Activated naive CD8-positive, alpha-beta T cell treated with anti-CD3 and anti-CD28 coated beads, Interleukin-2, amount 10 ng/mL, durations not matched to agents 7 days and 5 days (primary cell): ENCODE measurements at regions not wholly inside any gene's neighbourhood (a gene's known extent, or its start where the extent isn't known, plus 50 kb on each side); places are given as distances from the start of the nearest gene placed in this dataset.

ENCODE experiments used
- ATAC-seq: fragments of 150-1000 bp; cut with Tn5 transposase; one replicate; pipeline ENCODE4 v1.10.0; 2021; ENCODE audit warnings: low read depth, moderate library complexity
- POLR2A ChIA-PET: fragments of 350-600 bp; sonication (Branson Sonifier 250); formaldehyde crosslinking; loops from one replicate; lab custom pipeline; 2021; ENCODE audit warnings: antibody characterized with exemption; lab: Charles Lee
- DNase-seq: peaks from one replicate; pipeline ENCODE4 v3.0.0; 2021
- H3K27ac Mint-ChIP-seq: one replicate; pipeline ENCODE4 v1.8.0; 2022; ENCODE audit warnings: mild to moderate bottlenecking, mixed read lengths
- H3K27me3 Mint-ChIP-seq: one replicate; pipeline ENCODE4 v1.8.0; 2022; ENCODE audit warnings: mild to moderate bottlenecking, moderate library complexity, mixed read lengths
- H3K36me3 Mint-ChIP-seq: one replicate; pipeline ENCODE4 v1.8.0; 2021; ENCODE audit warnings: mild to moderate bottlenecking, mixed read lengths
- H3K4me1 Mint-ChIP-seq: one replicate; pipeline ENCODE4 v1.8.0; 2021; ENCODE audit warnings: mixed read lengths
- H3K4me3 Mint-ChIP-seq: one replicate; pipeline ENCODE4 v1.8.0; 2022; ENCODE audit warnings: mild to moderate bottlenecking, moderate library complexity, mixed read lengths
- H3K9me3 Mint-ChIP-seq: one replicate; pipeline ENCODE4 v1.8.0; 2021; ENCODE audit warnings: mixed read lengths

- no peaks in the 10 kb centered on the region for H3K27me3 Mint-ChIP-seq
These were observed 258.7 kb upstream of the RAB6C start for GRCh38 chr2:129720761-129721160.

GRCh38 chr2:129721236-129721635, 258.2 kb upstream of the RAB6C start:
- H3K36me3 Mint-ChIP-seq = no peaks in the 10 kb centered on the region
- H3K9me3 Mint-ChIP-seq = no peaks in the 10 kb centered on the region
- ATAC-seq (no peak), DNase-seq (no peak)
- H3K27me3 Mint-ChIP-seq = no peaks in the 10 kb centered on the region
- H3K27ac Mint-ChIP-seq = no peak overlapping the region
- H3K4me1 Mint-ChIP-seq = no peaks in the 10 kb centered on the region
- POLR2A ChIA-PET = no interaction called here
- H3K4me3 Mint-ChIP-seq = no peak overlapping the region

More at GRCh38 chr2:129720761-129721160, 258.7 kb upstream of the RAB6C start:
- ATAC-seq = no peak
- no peaks in the 10 kb centered on the region for H3K9me3 Mint-ChIP-seq
- H3K4me3 Mint-ChIP-seq = no peak overlapping the region
- H3K36me3 Mint-ChIP-seq = no peaks in the 10 kb centered on the region
- no peak overlapping the region for H3K27ac Mint-ChIP-seq
- H3K4me1 Mint-ChIP-seq = no peaks in the 10 kb centered on the region
- DNase-seq = no peak
- POLR2A ChIA-PET = no interaction called here

- POLR2A ChIA-PET = no interaction called here
- Mint-ChIP-seq H3K27me3 (no peaks in the 10 kb centered on the region), H3K36me3 (no peaks in the 10 kb centered on the region), H3K27ac (no peak overlapping the region), H3K4me1 (no peaks in the 10 kb centered on the region), H3K4me3 (no peak overlapping the region), H3K9me3 (no peaks in the 10 kb centered on the region)
- DNase-seq = no peak
- no peak for ATAC-seq
These were observed 257.6 kb upstream of the RAB6C start for GRCh38 chr2:129721846-129722245.

- no peak for DNase-seq
- no peak for ATAC-seq
- Mint-ChIP-seq H3K27ac (no peak overlapping the region), H3K4me1 (no peaks in the 10 kb centered on the region), H3K27me3 (no peaks in the 10 kb centered on the region), H3K9me3 (no peaks in the 10 kb centered on the region), H3K36me3 (no peaks in the 10 kb centered on the region), H3K4me3 (no peak overlapping the region)
- POLR2A ChIA-PET = no interaction called here
These were observed 257.0 kb upstream of the RAB6C start for GRCh38 chr2:129722306-129723019.

- no peak overlapping the region for H3K27ac Mint-ChIP-seq
- no peaks in the 10 kb centered on the region for H3K9me3 Mint-ChIP-seq
- DNase-seq = no peak
- H3K4me3 Mint-ChIP-seq = no peak overlapping the region
- H3K27me3 Mint-ChIP-seq = no peaks in the 10 kb centered on the region
- H3K36me3 Mint-ChIP-seq = no peaks in the 10 kb centered on the region
- no peaks in the 10 kb centered on the region for H3K4me1 Mint-ChIP-seq
- ATAC-seq = no peak
- POLR2A ChIA-PET = no interaction called here
These were observed 256.0 kb upstream of the RAB6C start for GRCh38 chr2:129723277-129724020.

GRCh38 chr2:129724021-129724757, 255.3 kb upstream of the RAB6C start:
- no peak overlapping the region for H3K4me3 Mint-ChIP-seq
- no peak for DNase-seq
- POLR2A ChIA-PET = no interaction called here
- H3K9me3 Mint-ChIP-seq = no peaks in the 10 kb centered on the region
- H3K4me1 Mint-ChIP-seq = no peaks in the 10 kb centered on the region
- H3K36me3 Mint-ChIP-seq = no peaks in the 10 kb centered on the region
- no peak overlapping the region for H3K27ac Mint-ChIP-seq
- no peak for ATAC-seq
- H3K27me3 Mint-ChIP-seq = no peaks in the 10 kb centered on the region

GRCh38 chr2:129726216-129726615, 253.2 kb upstream of the RAB6C start:
- Mint-ChIP-seq H3K9me3 (no peaks in the 10 kb centered on the region), H3K27me3 (no peaks in the 10 kb centered on the region), H3K36me3 (no peaks in the 10 kb centered on the region), H3K4me1 (no peaks in the 10 kb centered on the region), H3K4me3 (no peak overlapping the region), H3K27ac (no peak overlapping the region)
- DNase-seq = no peak
- POLR2A ChIA-PET = no interaction called here
- ATAC-seq = no peak

GRCh38 chr2:129727286-129727685, 252.2 kb upstream of the RAB6C start:
- Mint-ChIP-seq H3K9me3 (no peaks in the 10 kb centered on the region), H3K27ac (no peak overlapping the region), H3K27me3 (no peaks in the 10 kb centered on the region), H3K4me3 (no peak overlapping the region), H3K36me3 (no peaks in the 10 kb centered on the region), H3K4me1 (no peaks in the 10 kb centered on the region)
- ATAC-seq = no peak
- POLR2A ChIA-PET = no interaction called here
- no peak for DNase-seq

- DNase-seq (no peak), ATAC-seq (no peak)
- Mint-ChIP-seq H3K4me3 (no peak overlapping the region), H3K4me1 (no peaks in the 10 kb centered on the region), H3K9me3 (no peaks in the 10 kb centered on the region), H3K27me3 (no peaks in the 10 kb centered on the region), H3K36me3 (no peaks in the 10 kb centered on the region), H3K27ac (no peak overlapping the region)
- POLR2A ChIA-PET = no interaction called here
These were observed 251.2 kb upstream of the RAB6C start for GRCh38 chr2:129728035-129728972.

GRCh38 chr2:129729011-129729410, 250.5 kb upstream of the RAB6C start:
- H3K9me3 Mint-ChIP-seq = no peaks in the 10 kb centered on the region
- no peak overlapping the region for H3K4me3 Mint-ChIP-seq
- H3K27ac Mint-ChIP-seq = no peak overlapping the region
- H3K27me3 Mint-ChIP-seq = no peaks in the 10 kb centered on the region
- no peaks in the 10 kb centered on the region for H3K36me3 Mint-ChIP-seq
- ATAC-seq (no peak), DNase-seq (no peak)
- POLR2A ChIA-PET = no interaction called here
- H3K4me1 Mint-ChIP-seq = no peaks in the 10 kb centered on the region

- H3K27me3 Mint-ChIP-seq = no peaks in the 10 kb centered on the region
- no peaks in the 10 kb centered on the region for H3K4me1 Mint-ChIP-seq
- no peak overlapping the region for H3K4me3 Mint-ChIP-seq
- POLR2A ChIA-PET = no interaction called here
- ATAC-seq (no peak), DNase-seq (no peak)
- H3K27ac Mint-ChIP-seq = no peak overlapping the region
- no peaks in the 10 kb centered on the region for H3K36me3 Mint-ChIP-seq
- no peaks in the 10 kb centered on the region for H3K9me3 Mint-ChIP-seq
These were observed 249.8 kb upstream of the RAB6C start for GRCh38 chr2:129729646-129730045.

GRCh38 chr2:129730979-129731378, 248.5 kb upstream of the RAB6C start:
- H3K27ac Mint-ChIP-seq = no peak overlapping the region
- POLR2A ChIA-PET = no interaction called here
- DNase-seq (no peak), ATAC-seq (no peak)
- no peak overlapping the region for H3K4me3 Mint-ChIP-seq
- no peaks in the 10 kb centered on the region for H3K27me3 Mint-ChIP-seq
- no peaks in the 10 kb centered on the region for H3K36me3 Mint-ChIP-seq
- no peaks in the 10 kb centered on the region for H3K9me3 Mint-ChIP-seq
- no peaks in the 10 kb centered on the region for H3K4me1 Mint-ChIP-seq
